Suppressor macrophage treated with lipopolysaccharide for 4 hours (primary cell): ENCODE measurements at regions not wholly inside any gene's neighbourhood (a gene's known extent, or its start where the extent isn't known, plus 50 kb on each side); places are given as distances from the start of the nearest gene placed in this dataset.
"Not testable (repeated sequence)": the region's sequence is repeated elsewhere in the genome, so short reads cannot be mapped to it uniquely, and the experiment has no call there.

Experiments
- DNase-seq: peaks from one replicate; pipeline ENCODE4 v3.0.0-alpha.2; 2020

GRCh38 chr4:64718091-64718490 is 308.8 kb upstream of the TECRL start:
- DNase-seq: no peak

- DNase-seq: no peak
Observed at GRCh38 chr4:64715741-64716140, 306.5 kb upstream of the TECRL start.

- peak; percentile 25 for DNase-seq
Observed at GRCh38 chr4:64713256-64713840, 304.1 kb upstream of the TECRL start.

GRCh38 chr4:64712590-64712989 is 303.3 kb upstream of the TECRL start:
- no peak for DNase-seq

GRCh38 chr4:64705989-64706388 is 296.7 kb upstream of the TECRL start:
- DNase-seq: no peak

- DNase-seq: no peak
Observed at GRCh38 chr4:64698171-64698570, 288.9 kb upstream of the TECRL start.

GRCh38 chr4:64682946-64683345 is 273.7 kb upstream of the TECRL start:
- no peak for DNase-seq

GRCh38 chr4:64682481-64682880 is 273.2 kb upstream of the TECRL start:
- no peak for DNase-seq

GRCh38 chr4:64673121-64673520 is 263.9 kb upstream of the TECRL start:
- DNase-seq: not testable (repeated sequence)

- DNase-seq: no peak
Observed at GRCh38 chr4:64670647-64671046, 261.4 kb upstream of the TECRL start.

GRCh38 chr4:64643841-64644240 is 234.6 kb upstream of the TECRL start:
- no peak for DNase-seq

- DNase-seq: no peak
Observed at GRCh38 chr4:64642936-64643335, 233.7 kb upstream of the TECRL start.

- not testable (repeated sequence) for DNase-seq
Observed at GRCh38 chr4:64640402-64640801, 231.2 kb upstream of the TECRL start.

- no peak for DNase-seq
Observed at GRCh38 chr4:64625438-64625837, 216.2 kb upstream of the TECRL start.

GRCh38 chr4:64617800-64618199 is 208.6 kb upstream of the TECRL start:
- DNase-seq: no peak

GRCh38 chr4:64614276-64614675 is 205.0 kb upstream of the TECRL start:
- DNase-seq: no peak

- DNase-seq: no peak
Observed at GRCh38 chr4:64613046-64613445, 203.8 kb upstream of the TECRL start.

- no peak for DNase-seq
Observed at GRCh38 chr4:64598066-64598465, 188.8 kb upstream of the TECRL start.

- DNase-seq: no peak
Observed at GRCh38 chr4:64594723-64595122, 185.5 kb upstream of the TECRL start.

GRCh38 chr4:64588507-64588906 is 179.3 kb upstream of the TECRL start:
- DNase-seq: no peak

- DNase-seq: peak; percentile 47
Observed at GRCh38 chr4:64584981-64585557, 175.8 kb upstream of the TECRL start.

GRCh38 chr4:64584125-64584524 is 174.9 kb upstream of the TECRL start:
- DNase-seq: no peak

- DNase-seq: no peak
Observed at GRCh38 chr4:64582492-64582891, 173.2 kb upstream of the TECRL start.

GRCh38 chr4:64581422-64581821 is 172.2 kb upstream of the TECRL start:
- no peak for DNase-seq

GRCh38 chr4:64564126-64564525 is 154.9 kb upstream of the TECRL start:
- no peak for DNase-seq
